Activated CD8-positive, alpha-beta memory T cell treated with anti-CD3 and anti-CD28 coated beads, Interleukin-2, amount 50 U/mL, for 24 hours (primary cell): ENCODE measurements at regions not wholly inside any gene's neighbourhood (a gene's known extent, or its start where the extent isn't known, plus 50 kb on each side); places are given as distances from the start of the nearest gene placed in this dataset.

ENCODE experiments used
- DNase-seq: peaks from one replicate; pipeline ENCODE4 v3.0.0-alpha.2; 2020; ENCODE audit errors: extremely low read depth

- no peak for DNase-seq
Observed at GRCh38 chr3:36192901-36193300, 187.4 kb upstream of the STAC start.

GRCh38 chr3:36193448-36193847 lies 186.9 kb upstream of the STAC start:
- no peak for DNase-seq

GRCh38 chr3:36196058-36196457 lies 184.2 kb upstream of the STAC start:
- no peak for DNase-seq

- no peak for DNase-seq
Observed at GRCh38 chr3:36197151-36197550, 183.2 kb upstream of the STAC start.

GRCh38 chr3:36201546-36201945 lies 178.8 kb upstream of the STAC start:
- no peak for DNase-seq

- no peak for DNase-seq
Observed at GRCh38 chr3:36206956-36207580, 173.2 kb upstream of the STAC start.

GRCh38 chr3:36210840-36211651 lies 169.3 kb upstream of the STAC start:
- DNase-seq, result no peak

GRCh38 chr3:36211652-36211999 lies 168.7 kb upstream of the STAC start:
- no peak for DNase-seq

- DNase-seq, result no peak
Observed at GRCh38 chr3:36212251-36212650, 168.1 kb upstream of the STAC start.

- no peak for DNase-seq
Observed at GRCh38 chr3:36214460-36214859, 165.8 kb upstream of the STAC start.

- no peak for DNase-seq
Observed at GRCh38 chr3:36215241-36215640, 165.1 kb upstream of the STAC start.

GRCh38 chr3:36219398-36219797 lies 160.9 kb upstream of the STAC start:
- no peak for DNase-seq

GRCh38 chr3:36220173-36220572 lies 160.1 kb upstream of the STAC start:
- DNase-seq, result no peak

- no peak for DNase-seq
Observed at GRCh38 chr3:36221975-36222374, 158.3 kb upstream of the STAC start.

- no peak for DNase-seq
Observed at GRCh38 chr3:36227980-36228379, 152.3 kb upstream of the STAC start.

- DNase-seq, result no peak
Observed at GRCh38 chr3:36229496-36229895, 150.8 kb upstream of the STAC start.

GRCh38 chr3:36232797-36233489 lies 147.4 kb upstream of the STAC start:
- DNase-seq, result no peak

GRCh38 chr3:36244728-36245127 lies 135.6 kb upstream of the STAC start:
- no peak for DNase-seq

GRCh38 chr3:36248374-36248773 lies 131.9 kb upstream of the STAC start:
- no peak for DNase-seq

GRCh38 chr3:36250191-36250590 lies 130.1 kb upstream of the STAC start:
- no peak for DNase-seq

- no peak for DNase-seq
Observed at GRCh38 chr3:36257158-36257852, 123.0 kb upstream of the STAC start.

- DNase-seq, result no peak
Observed at GRCh38 chr3:36258421-36258820, 121.9 kb upstream of the STAC start.
